Endothelial cell of umbilical vein (primary cell): ENCODE measurements at regions not wholly inside any gene's neighbourhood (a gene's known extent, or its start where the extent isn't known, plus 50 kb on each side); places are given as distances from the start of the nearest gene placed in this dataset.

Source experiments
- BruUV-seq: library from RNA; stranded (reverse); fragments of 400-500 nt; replicated peaks from 2 replicates; lab custom pipeline; 2021; lab: Mats Ljungman, UMichigan
- CTCF ChIA-PET: fragments of 300-600, 350-600 bp; sonication (Branson Sonifier 250); formaldehyde crosslinking; loops from one replicate; lab custom pipeline; 2021; ENCODE audit warnings: antibody characterized with exemption, inconsistent platforms; lab: Charles Lee
- POLR2A ChIA-PET: fragments of 300-600, 350-600 bp; sonication (Branson Sonifier 250); formaldehyde crosslinking; loops from one replicate; lab custom pipeline; 2021; ENCODE audit warnings: antibody characterized with exemption, inconsistent platforms; lab: Charles Lee
- DNase-seq: peaks from one replicate; pipeline ENCODE4 v3.0.0-alpha.2; 2011; ENCODE audit warnings: low read depth, low spot score
- FAIRE-seq: peaks from 2 replicates; lab custom pipeline; 2011; peaks lifted over from hg19 to GRCh38; lab: Jason Lieb, UNC
- H2AFZ ChIP-seq: 2 replicates; pipeline ENCODE4 v1.6.0; 2012; ENCODE audit warnings: low read depth, low read length, control low read depth, inconsistent platforms
- H3K27ac ChIP-seq: 2 replicates; pipeline ENCODE4 v1.5.1; 2011; ENCODE audit warnings: low read depth, mild to moderate bottlenecking, control low read depth, low read length, moderate library complexity; ENCODE audit not compliant: insufficient read depth
- H3K27me3 ChIP-seq, 2 experiments: 2 replicates each; pipeline versions ENCODE4 v1.6.0 to v1.6.1; 2011; ENCODE audit warnings: low read length in 2 of 2, mixed read lengths in 1 of 2; ENCODE audit not compliant: control insufficient read depth in 2 of 2, insufficient read depth in 2 of 2
- H3K36me3 ChIP-seq, 2 experiments: 2 replicates in 1 of 2; 3 replicates in 1 of 2; pipeline ENCODE4 v1.5.1; 2011; ENCODE audit warnings: low read length in 2 of 2, mild to moderate bottlenecking in 1 of 2, moderate library complexity in 1 of 2; ENCODE audit not compliant: control insufficient read depth in 2 of 2, insufficient read depth in 2 of 2; ENCODE audit errors: extremely low read depth in 1 of 2
- H3K4me1 ChIP-seq: 3 replicates; pipeline ENCODE4 v1.5.1; 2011; ENCODE audit warnings: mild to moderate bottlenecking, low read length; ENCODE audit not compliant: control insufficient read depth, insufficient read depth; ENCODE audit errors: extremely low read depth
- H3K4me2 ChIP-seq: 2 replicates; pipeline ENCODE4 v1.6.1; 2011; ENCODE audit warnings: low read length, control low read depth, mixed read lengths; ENCODE audit not compliant: insufficient read depth
- H3K4me3 ChIP-seq, 3 experiments: fragments of 200-600 bp in 1 of 3; sonication (generic), shearing (Covaris generic) in 1 of 3; replicated peaks in 1 of 3; 2 replicates each; pipeline ENCODE4 v1.5.1; 2011 to 2016; ENCODE audit warnings: control low read depth in 3 of 3, low read length in 3 of 3, mild to moderate bottlenecking in 2 of 3, inconsistent platforms in 1 of 3, low read depth in 1 of 3, moderate library complexity in 1 of 3; ENCODE audit not compliant: insufficient read depth in 1 of 3
- H3K79me2 ChIP-seq: 2 replicates; pipeline ENCODE4 v1.6.0; 2012; ENCODE audit warnings: low read length, inconsistent platforms; ENCODE audit not compliant: control insufficient read depth, insufficient read depth
- H3K9ac ChIP-seq: replicated peaks from 2 replicates; pipeline ENCODE3; 2011; ENCODE audit warnings: low read length, control low read depth; ENCODE audit not compliant: insufficient read depth; ENCODE audit errors: extremely low read depth
- H3K9me1 ChIP-seq: replicated peaks from 3 replicates; pipeline ENCODE4 v1.6.0; 2011; ENCODE audit warnings: mild to moderate bottlenecking, low read length; ENCODE audit not compliant: control insufficient read depth, insufficient read depth; ENCODE audit errors: extremely low read depth
- H3K9me3 ChIP-seq: replicated peaks from 2 replicates; pipeline ENCODE4 v1.5.1; 2012; ENCODE audit warnings: low read length, inconsistent platforms; ENCODE audit not compliant: control insufficient read depth, insufficient read depth
- H4K20me1 ChIP-seq: replicated peaks from 2 replicates; pipeline ENCODE3; 2011; ENCODE audit warnings: mild to moderate bottlenecking, low read length; ENCODE audit not compliant: control insufficient read depth, insufficient read depth; ENCODE audit errors: extremely low read depth
- EZH2 ChIP-seq: IDR thresholded peaks from 2 replicates; pipeline ENCODE4 v1.6.1; 2012; ENCODE audit warnings: borderline replicate concordance, low read depth, mild to moderate bottlenecking, moderate library complexity, low read length, inconsistent platforms; ENCODE audit not compliant: severe bottlenecking
- FOS ChIP-seq: IDR thresholded peaks from 2 replicates; pipeline ENCODE4 v1.6.1; 2011; ENCODE audit warnings: mild to moderate bottlenecking, low read length, moderate library complexity, borderline replicate concordance; ENCODE audit not compliant: insufficient read depth
- GATA2 ChIP-seq: IDR thresholded peaks from 2 replicates; pipeline ENCODE4 v1.7.0; 2011; ENCODE audit warnings: low read depth, mild to moderate bottlenecking, moderate library complexity, mixed read lengths, low read length; ENCODE audit not compliant: insufficient read length, insufficient read depth
- JUN ChIP-seq: IDR thresholded peaks from 2 replicates; pipeline ENCODE4 v1.6.1; 2011; ENCODE audit warnings: borderline replicate concordance, low read depth; ENCODE audit not compliant: insufficient read length, insufficient read depth
- MYC ChIP-seq: IDR thresholded peaks from one replicate; pipeline ENCODE4 v1.6.1; 2011; ENCODE audit warnings: mild to moderate bottlenecking, low read depth, low read length
- POLR2A ChIP-seq: IDR thresholded peaks from 2 replicates; pipeline ENCODE4 v1.6.1; 2012; ENCODE audit warnings: low read depth, mild to moderate bottlenecking, control low read depth, low read length
- POLR2AphosphoS5 ChIP-seq: IDR thresholded peaks from 2 replicates; pipeline ENCODE4 v1.6.1; 2012; ENCODE audit warnings: low read depth, mild to moderate bottlenecking, control low read depth, low read length, moderate library complexity; ENCODE audit not compliant: insufficient read depth
- dilution Hi-C: fragments of 300-500 bp; cut with MboI; formaldehyde crosslinking; loops from one replicate; pipeline ENCODE4 v1.15.0; 2019; ENCODE audit warnings: low sequenced_read_pairs; ENCODE audit not compliant: extremely low pct_ligation_motif_present
- intact Hi-C: fragments of 100-400 bp; cut with micrococcal nuclease; formaldehyde crosslinking; loops from one replicate; pipeline ENCODE4 v1.10.0; 2022
- TF ChIP-seq, protein P1 (sequence below), 2 donors: IDR thresholded peaks; 1 replicate in 1 of 2; 2 replicates in 1 of 2; pipeline ENCODE4 v1.5.1; 2011; ENCODE audit warnings: low read length in 2 of 2, mild to moderate bottlenecking in 2 of 2, moderate library complexity in 2 of 2, control low read depth in 1 of 2, inconsistent platforms in 1 of 2, low read depth in 1 of 2; ENCODE audit not compliant: insufficient read depth in 1 of 2; ENCODE audit errors: extremely low read depth in 1 of 2
- TF ChIP-seq, protein P2 (sequence below): IDR thresholded peaks from 2 replicates; pipeline ENCODE4 v1.6.1; 2011; ENCODE audit not compliant: insufficient read depth, insufficient read length

DNA sequence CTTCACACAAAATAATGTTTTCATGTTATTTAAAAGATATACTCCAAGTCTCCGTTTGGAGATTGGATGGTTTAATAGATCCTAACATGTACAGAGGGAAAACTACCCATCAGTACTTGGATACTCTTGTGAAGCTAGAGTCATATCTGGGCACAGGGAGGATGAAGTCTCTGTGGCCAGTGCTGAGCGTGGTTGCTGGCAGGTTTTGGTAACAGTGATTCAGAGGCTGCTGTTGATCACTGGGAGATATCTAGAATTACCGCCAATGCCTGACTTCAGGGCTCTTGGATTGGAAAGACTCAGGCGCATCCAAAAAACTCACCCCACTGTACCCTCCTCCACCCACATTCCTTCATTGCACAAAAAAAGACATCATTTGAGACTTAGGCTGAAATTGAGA, 107.2 kb upstream of the PGRMC2 start:
- no peaks in the 10 kb centered on the region for H3K9me1 ChIP-seq
- H3K4me3 ChIP-seq, result no peak overlapping the region
- H3K4me1 ChIP-seq, result no peaks in the 10 kb centered on the region
- intact Hi-C loops, result no loop called here
- H3K27me3 ChIP-seq, result no peaks in the 10 kb centered on the region
- no peaks in the 10 kb centered on the region for H3K36me3 ChIP-seq
- TF ChIP-seq, protein P1, sequence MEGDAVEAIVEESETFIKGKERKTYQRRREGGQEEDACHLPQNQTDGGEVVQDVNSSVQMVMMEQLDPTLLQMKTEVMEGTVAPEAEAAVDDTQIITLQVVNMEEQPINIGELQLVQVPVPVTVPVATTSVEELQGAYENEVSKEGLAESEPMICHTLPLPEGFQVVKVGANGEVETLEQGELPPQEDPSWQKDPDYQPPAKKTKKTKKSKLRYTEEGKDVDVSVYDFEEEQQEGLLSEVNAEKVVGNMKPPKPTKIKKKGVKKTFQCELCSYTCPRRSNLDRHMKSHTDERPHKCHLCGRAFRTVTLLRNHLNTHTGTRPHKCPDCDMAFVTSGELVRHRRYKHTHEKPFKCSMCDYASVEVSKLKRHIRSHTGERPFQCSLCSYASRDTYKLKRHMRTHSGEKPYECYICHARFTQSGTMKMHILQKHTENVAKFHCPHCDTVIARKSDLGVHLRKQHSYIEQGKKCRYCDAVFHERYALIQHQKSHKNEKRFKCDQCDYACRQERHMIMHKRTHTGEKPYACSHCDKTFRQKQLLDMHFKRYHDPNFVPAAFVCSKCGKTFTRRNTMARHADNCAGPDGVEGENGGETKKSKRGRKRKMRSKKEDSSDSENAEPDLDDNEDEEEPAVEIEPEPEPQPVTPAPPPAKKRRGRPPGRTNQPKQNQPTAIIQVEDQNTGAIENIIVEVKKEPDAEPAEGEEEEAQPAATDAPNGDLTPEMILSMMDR (IDR thresholded peaks at IDR 0.05; ENCODE audit: extremely low read depth in 1 of 2, insufficient read depth in 1 of 2, low read depth in 1 of 2, low read length in 2 of 2), result no peak
- TF ChIP-seq EZH2 (no peak), POLR2AphosphoS5 (no peak), GATA2 (no peak), FOS (no peak), POLR2A (no peak), JUN (no peak), MYC (no peak)
- TF ChIP-seq, protein P2, sequence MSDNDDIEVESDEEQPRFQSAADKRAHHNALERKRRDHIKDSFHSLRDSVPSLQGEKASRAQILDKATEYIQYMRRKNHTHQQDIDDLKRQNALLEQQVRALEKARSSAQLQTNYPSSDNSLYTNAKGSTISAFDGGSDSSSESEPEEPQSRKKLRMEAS, result no peak
- no peak overlapping the region for H3K27ac ChIP-seq
- POLR2A ChIA-PET, result no interaction called here
- FAIRE-seq (no peak), DNase-seq (no peak)
- H4K20me1 ChIP-seq, result no peaks in the 10 kb centered on the region
- H3K9ac ChIP-seq, result no peak overlapping the region
- CTCF ChIA-PET, result no interaction called here
- no TSS peak for BruUV-seq
- no peaks in the 10 kb centered on the region for H3K9me3 ChIP-seq
- H3K4me2 ChIP-seq, result no peak overlapping the region
- dilution Hi-C loops, result no loop called here
- H3K79me2 ChIP-seq, result no peaks in the 10 kb centered on the region
- no peak overlapping the region for H2AFZ ChIP-seq
